ENCODE measurements at regions not wholly inside any gene's neighbourhood (a gene's known extent, or its start where the extent isn't known, plus 50 kb on each side); places are given as distances from the start of the nearest gene placed in this dataset.

DNA sequence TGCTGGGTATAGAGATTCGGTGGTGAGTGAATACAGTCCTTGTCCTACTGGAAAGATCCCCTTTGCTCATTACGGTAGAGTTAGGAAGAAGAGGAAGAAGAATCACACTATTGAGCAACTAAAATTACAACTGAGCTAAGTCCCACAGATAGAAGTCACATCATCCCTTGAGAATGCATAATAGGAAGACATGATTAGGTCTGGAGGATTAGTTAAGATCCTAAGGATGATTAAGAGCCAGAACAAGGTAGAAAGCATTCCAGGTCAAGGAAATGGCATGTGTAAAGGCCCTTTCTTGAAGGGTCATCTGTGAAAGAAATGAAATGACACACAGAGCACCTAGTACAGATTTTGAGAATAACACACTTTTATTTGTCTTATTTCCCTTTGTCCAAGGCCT, 503.5 kb downstream of the HAPSTR1 start:
- TF ChIP-seq, protein P1, sequence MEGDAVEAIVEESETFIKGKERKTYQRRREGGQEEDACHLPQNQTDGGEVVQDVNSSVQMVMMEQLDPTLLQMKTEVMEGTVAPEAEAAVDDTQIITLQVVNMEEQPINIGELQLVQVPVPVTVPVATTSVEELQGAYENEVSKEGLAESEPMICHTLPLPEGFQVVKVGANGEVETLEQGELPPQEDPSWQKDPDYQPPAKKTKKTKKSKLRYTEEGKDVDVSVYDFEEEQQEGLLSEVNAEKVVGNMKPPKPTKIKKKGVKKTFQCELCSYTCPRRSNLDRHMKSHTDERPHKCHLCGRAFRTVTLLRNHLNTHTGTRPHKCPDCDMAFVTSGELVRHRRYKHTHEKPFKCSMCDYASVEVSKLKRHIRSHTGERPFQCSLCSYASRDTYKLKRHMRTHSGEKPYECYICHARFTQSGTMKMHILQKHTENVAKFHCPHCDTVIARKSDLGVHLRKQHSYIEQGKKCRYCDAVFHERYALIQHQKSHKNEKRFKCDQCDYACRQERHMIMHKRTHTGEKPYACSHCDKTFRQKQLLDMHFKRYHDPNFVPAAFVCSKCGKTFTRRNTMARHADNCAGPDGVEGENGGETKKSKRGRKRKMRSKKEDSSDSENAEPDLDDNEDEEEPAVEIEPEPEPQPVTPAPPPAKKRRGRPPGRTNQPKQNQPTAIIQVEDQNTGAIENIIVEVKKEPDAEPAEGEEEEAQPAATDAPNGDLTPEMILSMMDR (IDR thresholded peaks at IDR 0.05): no peak
- TF ChIP-seq GABPB1 (CRISPR knock-in tag; IDR thresholded peaks at IDR 0.05) (no peak), CREB1 (CRISPR knock-in tag; IDR thresholded peaks at IDR 0.05) (no peak), ATF2 (CRISPR knock-in tag; IDR thresholded peaks at IDR 0.05; ENCODE audit: borderline replicate concordance, low read depth) (no peak), SP1 (CRISPR knock-in tag; conservative IDR thresholded peaks at IDR 0.05) (no peak), ZBTB21 (CRISPR knock-in tag; IDR thresholded peaks at IDR 0.05; ENCODE audit: borderline replicate concordance) (no peak), CREM (CRISPR knock-in tag; IDR thresholded peaks at IDR 0.05) (no peak), USF2 (CRISPR knock-in tag; IDR thresholded peaks at IDR 0.05) (no peak), ELF4 (CRISPR knock-in tag; IDR thresholded peaks at IDR 0.05; ENCODE audit: low read depth) (no peak)
- TF ChIP-seq, protein P2, sequence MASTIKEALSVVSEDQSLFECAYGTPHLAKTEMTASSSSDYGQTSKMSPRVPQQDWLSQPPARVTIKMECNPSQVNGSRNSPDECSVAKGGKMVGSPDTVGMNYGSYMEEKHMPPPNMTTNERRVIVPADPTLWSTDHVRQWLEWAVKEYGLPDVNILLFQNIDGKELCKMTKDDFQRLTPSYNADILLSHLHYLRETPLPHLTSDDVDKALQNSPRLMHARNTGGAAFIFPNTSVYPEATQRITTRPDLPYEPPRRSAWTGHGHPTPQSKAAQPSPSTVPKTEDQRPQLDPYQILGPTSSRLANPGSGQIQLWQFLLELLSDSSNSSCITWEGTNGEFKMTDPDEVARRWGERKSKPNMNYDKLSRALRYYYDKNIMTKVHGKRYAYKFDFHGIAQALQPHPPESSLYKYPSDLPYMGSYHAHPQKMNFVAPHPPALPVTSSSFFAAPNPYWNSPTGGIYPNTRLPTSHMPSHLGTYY (CRISPR knock-in tag; IDR thresholded peaks at IDR 0.05): no peak

Measured in WTC11 (cell line).